ENCODE measurements at regions not wholly inside any gene's neighbourhood (a gene's known extent, or its start where the extent isn't known, plus 50 kb on each side); places are given as distances from the start of the nearest gene placed in this dataset.

GRCh38 chr20:54318892-54319291 lies 111.0 kb downstream of the PFDN4 start:
- Histone ChIP-seq H3K27me3 (replicated peaks; ENCODE audit: control insufficient read depth, insufficient read depth, low read length) (no peaks in the 10 kb centered on the region), H3K36me3 (ENCODE audit: control insufficient read depth, insufficient read depth, low read length) (no peaks in the 10 kb centered on the region), H3K4me3 (replicated peaks; ENCODE audit: low read depth, low read length) (no peak overlapping the region)
- DNase-seq (ENCODE audit: extremely low read depth, insufficient read length) = no peak
- TF ChIP-seq, protein P1, sequence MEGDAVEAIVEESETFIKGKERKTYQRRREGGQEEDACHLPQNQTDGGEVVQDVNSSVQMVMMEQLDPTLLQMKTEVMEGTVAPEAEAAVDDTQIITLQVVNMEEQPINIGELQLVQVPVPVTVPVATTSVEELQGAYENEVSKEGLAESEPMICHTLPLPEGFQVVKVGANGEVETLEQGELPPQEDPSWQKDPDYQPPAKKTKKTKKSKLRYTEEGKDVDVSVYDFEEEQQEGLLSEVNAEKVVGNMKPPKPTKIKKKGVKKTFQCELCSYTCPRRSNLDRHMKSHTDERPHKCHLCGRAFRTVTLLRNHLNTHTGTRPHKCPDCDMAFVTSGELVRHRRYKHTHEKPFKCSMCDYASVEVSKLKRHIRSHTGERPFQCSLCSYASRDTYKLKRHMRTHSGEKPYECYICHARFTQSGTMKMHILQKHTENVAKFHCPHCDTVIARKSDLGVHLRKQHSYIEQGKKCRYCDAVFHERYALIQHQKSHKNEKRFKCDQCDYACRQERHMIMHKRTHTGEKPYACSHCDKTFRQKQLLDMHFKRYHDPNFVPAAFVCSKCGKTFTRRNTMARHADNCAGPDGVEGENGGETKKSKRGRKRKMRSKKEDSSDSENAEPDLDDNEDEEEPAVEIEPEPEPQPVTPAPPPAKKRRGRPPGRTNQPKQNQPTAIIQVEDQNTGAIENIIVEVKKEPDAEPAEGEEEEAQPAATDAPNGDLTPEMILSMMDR (IDR thresholded peaks at IDR 0.05; ENCODE audit: insufficient read depth, low read length, poor library complexity, severe bottlenecking) = no peak

- H3K36me3 ChIP-seq (ENCODE audit: control insufficient read depth, insufficient read depth, low read length) = no peaks in the 10 kb centered on the region
- no peaks in the 10 kb centered on the region for H3K27me3 ChIP-seq (replicated peaks; ENCODE audit: control insufficient read depth, insufficient read depth, low read length)
- TF ChIP-seq, protein P1 (IDR thresholded peaks at IDR 0.05; ENCODE audit: insufficient read depth, low read length, poor library complexity, severe bottlenecking) = no peak
- H3K4me3 ChIP-seq (replicated peaks; ENCODE audit: low read depth, low read length) = no peak overlapping the region
- DNase-seq (ENCODE audit: extremely low read depth, insufficient read length) = no peak
These were observed 112.3 kb downstream of the PFDN4 start for GRCh38 chr20:54320148-54320607.

GRCh38 chr20:54321352-54322087 lies 113.6 kb downstream of the PFDN4 start:
- TF ChIP-seq, protein P1 (IDR thresholded peaks at IDR 0.05; ENCODE audit: insufficient read depth, low read length, poor library complexity, severe bottlenecking) = no peak
- DNase-seq (ENCODE audit: extremely low read depth, insufficient read length) = no peak
- Histone ChIP-seq H3K27me3 (replicated peaks; ENCODE audit: control insufficient read depth, insufficient read depth, low read length) (no peaks in the 10 kb centered on the region), H3K36me3 (ENCODE audit: control insufficient read depth, insufficient read depth, low read length) (no peaks in the 10 kb centered on the region), H3K4me3 (replicated peaks; ENCODE audit: low read depth, low read length) (no peak overlapping the region)

- TF ChIP-seq, protein P1 (IDR thresholded peaks at IDR 0.05; ENCODE audit: insufficient read depth, low read length, poor library complexity, severe bottlenecking) = no peak
- no peaks in the 10 kb centered on the region for H3K27me3 ChIP-seq (replicated peaks; ENCODE audit: control insufficient read depth, insufficient read depth, low read length)
- no peak overlapping the region for H3K4me3 ChIP-seq (replicated peaks; ENCODE audit: low read depth, low read length)
- H3K36me3 ChIP-seq (ENCODE audit: control insufficient read depth, insufficient read depth, low read length) = no peaks in the 10 kb centered on the region
- DNase-seq (ENCODE audit: extremely low read depth, insufficient read length) = no peak
These were observed 115.4 kb downstream of the PFDN4 start for GRCh38 chr20:54323227-54323734.

GRCh38 chr20:54324041-54324440 lies 116.2 kb downstream of the PFDN4 start:
- H3K27me3 ChIP-seq (replicated peaks; ENCODE audit: control insufficient read depth, insufficient read depth, low read length) = no peaks in the 10 kb centered on the region
- TF ChIP-seq, protein P1 (IDR thresholded peaks at IDR 0.05; ENCODE audit: insufficient read depth, low read length, poor library complexity, severe bottlenecking) = no peak
- DNase-seq (ENCODE audit: extremely low read depth, insufficient read length) = no peak
- H3K36me3 ChIP-seq (ENCODE audit: control insufficient read depth, insufficient read depth, low read length) = no peaks in the 10 kb centered on the region
- H3K4me3 ChIP-seq (replicated peaks; ENCODE audit: low read depth, low read length) = no peak overlapping the region
